ENCODE measurements at regions not wholly inside any gene's neighbourhood (a gene's known extent, or its start where the extent isn't known, plus 50 kb on each side); places are given as distances from the start of the nearest gene placed in this dataset.

GRCh38 chr16:22727285-22728166 is 86.4 kb upstream of the HS3ST2 start:
- no peak overlapping the region for H3T11ph ChIP-seq (ENCODE audit: low read length)
- H3K56ac ChIP-seq (ENCODE audit: insufficient read length, low read depth, low read length): no peak overlapping the region
- H4K8ac ChIP-seq (replicated peaks; ENCODE audit: insufficient read length, low read depth, low read length): no peak overlapping the region
- no CpG with 5 or more reads among the region's 10 CpGs for WGBS (ENCODE audit: extremely low coverage, insufficient read length, low lambda C conversion rate)
- H3K27me3 ChIP-seq (ENCODE audit: insufficient read depth, low read length): no peaks in the 10 kb centered on the region
- H4K5ac ChIP-seq (ENCODE audit: insufficient read length, low read depth, low read length): no peak overlapping the region
- no peak overlapping the region for H3K4me2 ChIP-seq (ENCODE audit: insufficient read depth, insufficient read length, low read length)
- no peak overlapping the region for H2AK5ac ChIP-seq (ENCODE audit: insufficient read length, low read length)
- no peak overlapping the region for H2AFZ ChIP-seq (ENCODE audit: low read length)
- H2BK15ac ChIP-seq (ENCODE audit: low read depth, low read length): no peak overlapping the region
- Mint-ChIP-seq H3K27me3 (ENCODE audit: low read depth) (peaks cover 2% of the 10 kb centered on the region), H3K36me3 (ENCODE audit: insufficient read depth in 1 of 3, low read depth in 3 of 3) (no peaks in the 10 kb centered on the region), H3K4me1 (peaks cover 10 to 11% of the 10 kb centered on the region in 2 experiments), H3K9me3 (peaks cover 0 to under 1% of the 10 kb centered on the region in 2 experiments; a peak in 3 of 5 replicates), H3K4me3 (no peak overlapping the region), H3K27ac (no peak overlapping the region; a peak in 2 of 7 replicates)
- no peak for TF ChIP-seq CTCF (conservative IDR thresholded peaks at IDR 0.05)
- no peak overlapping the region for H2BK20ac ChIP-seq (ENCODE audit: low read depth, low read length, poor library complexity, severe bottlenecking)
- no peaks in the 10 kb centered on the region for H3K79me2 ChIP-seq (ENCODE audit: insufficient read depth, low read length)
- no peaks in the 10 kb centered on the region for H3K23me2 ChIP-seq (ENCODE audit: insufficient read length, low read depth, low read length, poor library complexity, severe bottlenecking)
- no peak overlapping the region for H4K91ac ChIP-seq (ENCODE audit: insufficient read length, low read depth, low read length)
- no peak overlapping the region for H3K18ac ChIP-seq (ENCODE audit: insufficient read length, low read depth, low read length)
- no peak overlapping the region for H3K27ac ChIP-seq (ENCODE audit: insufficient read length, low read depth, low read length)
- H3K4me1 ChIP-seq (ENCODE audit: insufficient read depth, low read length): no peaks in the 10 kb centered on the region
- H3K9ac ChIP-seq (ENCODE audit: extremely low read depth, insufficient read length, low read length): no peak overlapping the region
- no peaks in the 10 kb centered on the region for H4K20me1 ChIP-seq (ENCODE audit: control insufficient read depth, insufficient read depth, insufficient read length)
- no peak overlapping the region for H3K23ac ChIP-seq (ENCODE audit: insufficient read length, low read depth, low read length)
- H2BK5ac ChIP-seq (ENCODE audit: insufficient read length, low read length): no peak overlapping the region
- no peak overlapping the region for H3K4ac ChIP-seq (ENCODE audit: low read depth, low read length)
- H3K79me1 ChIP-seq (ENCODE audit: insufficient read depth, low read depth, low read length, poor library complexity, severe bottlenecking): no peaks in the 10 kb centered on the region
- no peak overlapping the region for H2BK120ac ChIP-seq (ENCODE audit: low read depth, low read length, poor library complexity, severe bottlenecking)
- no peak overlapping the region for H2BK12ac ChIP-seq (ENCODE audit: insufficient read length, low read depth, low read length)
- no peak overlapping the region for H3K14ac ChIP-seq (ENCODE audit: insufficient read depth, low read length)
- no peak for DNase-seq
- H3K9me3 ChIP-seq (ENCODE audit: control insufficient read depth, low read depth, low read length): no peaks in the 10 kb centered on the region
